SK-N-SH (cell line): ENCODE measurements at regions not wholly inside any gene's neighbourhood (a gene's known extent, or its start where the extent isn't known, plus 50 kb on each side); places are given as distances from the start of the nearest gene placed in this dataset.

Experiments used
- EP300 ChIP-seq, 2 experiments: IDR thresholded peaks; 2 replicates each; pipeline versions ENCODE4 v1.4.0 to v1.6.1; 2012; ENCODE audit warnings: borderline replicate concordance in 1 of 2, low read depth in 1 of 2, low read length in 1 of 2
- FOXJ3 ChIP-seq: sonication (generic); formaldehyde crosslinking; IDR thresholded peaks from 2 replicates; pipeline ENCODE4 v1.5.1; 2020; ENCODE audit warnings: mild to moderate bottlenecking, missing genetic modification reagents
- TEAD4 ChIP-seq: IDR thresholded peaks from 2 replicates; pipeline ENCODE4 v1.4.0; 2012; ENCODE audit warnings: mild to moderate bottlenecking, borderline replicate concordance; ENCODE audit not compliant: insufficient read depth
- TF ChIP-seq, protein P1 (sequence below): fragments of 200-600 bp; sonication (generic); IDR thresholded peaks from 2 replicates; pipeline ENCODE4 v1.6.1; 2017; ENCODE audit warnings: antibody characterized with exemption, mild to moderate bottlenecking, moderate library complexity
- TF ChIP-seq, protein P2 (sequence below): IDR thresholded peaks from 2 replicates; pipeline ENCODE4; 2012

DNA sequence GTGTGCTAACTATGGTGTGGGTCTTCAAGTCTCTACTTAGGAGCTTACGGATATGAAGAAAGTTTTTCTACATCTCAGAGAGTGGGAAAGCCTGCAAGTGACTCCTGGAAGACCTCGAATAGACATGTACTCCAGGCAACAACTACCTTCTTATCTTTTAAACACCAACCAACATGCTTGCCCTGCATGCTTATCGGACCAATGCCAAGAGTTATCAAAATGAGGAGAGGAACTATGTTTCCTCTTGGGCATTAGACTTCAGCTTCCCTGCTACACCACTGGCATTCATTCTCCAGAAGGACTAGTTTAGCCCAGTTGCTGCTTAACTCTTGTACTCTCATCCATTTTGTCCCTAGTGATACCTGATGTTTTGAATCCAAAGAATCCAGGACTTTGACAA, 74.7 kb upstream of the MAN2A1 start:
- TF ChIP-seq, protein P1, sequence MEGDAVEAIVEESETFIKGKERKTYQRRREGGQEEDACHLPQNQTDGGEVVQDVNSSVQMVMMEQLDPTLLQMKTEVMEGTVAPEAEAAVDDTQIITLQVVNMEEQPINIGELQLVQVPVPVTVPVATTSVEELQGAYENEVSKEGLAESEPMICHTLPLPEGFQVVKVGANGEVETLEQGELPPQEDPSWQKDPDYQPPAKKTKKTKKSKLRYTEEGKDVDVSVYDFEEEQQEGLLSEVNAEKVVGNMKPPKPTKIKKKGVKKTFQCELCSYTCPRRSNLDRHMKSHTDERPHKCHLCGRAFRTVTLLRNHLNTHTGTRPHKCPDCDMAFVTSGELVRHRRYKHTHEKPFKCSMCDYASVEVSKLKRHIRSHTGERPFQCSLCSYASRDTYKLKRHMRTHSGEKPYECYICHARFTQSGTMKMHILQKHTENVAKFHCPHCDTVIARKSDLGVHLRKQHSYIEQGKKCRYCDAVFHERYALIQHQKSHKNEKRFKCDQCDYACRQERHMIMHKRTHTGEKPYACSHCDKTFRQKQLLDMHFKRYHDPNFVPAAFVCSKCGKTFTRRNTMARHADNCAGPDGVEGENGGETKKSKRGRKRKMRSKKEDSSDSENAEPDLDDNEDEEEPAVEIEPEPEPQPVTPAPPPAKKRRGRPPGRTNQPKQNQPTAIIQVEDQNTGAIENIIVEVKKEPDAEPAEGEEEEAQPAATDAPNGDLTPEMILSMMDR, result no peak
- TF ChIP-seq, protein P2, sequence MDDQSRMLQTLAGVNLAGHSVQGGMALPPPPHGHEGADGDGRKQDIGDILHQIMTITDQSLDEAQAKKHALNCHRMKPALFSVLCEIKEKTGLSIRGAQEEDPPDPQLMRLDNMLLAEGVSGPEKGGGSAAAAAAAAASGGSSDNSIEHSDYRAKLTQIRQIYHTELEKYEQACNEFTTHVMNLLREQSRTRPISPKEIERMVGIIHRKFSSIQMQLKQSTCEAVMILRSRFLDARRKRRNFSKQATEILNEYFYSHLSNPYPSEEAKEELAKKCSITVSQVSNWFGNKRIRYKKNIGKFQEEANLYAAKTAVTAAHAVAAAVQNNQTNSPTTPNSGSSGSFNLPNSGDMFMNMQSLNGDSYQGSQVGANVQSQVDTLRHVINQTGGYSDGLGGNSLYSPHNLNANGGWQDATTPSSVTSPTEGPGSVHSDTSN, result no peak
- TF ChIP-seq TEAD4 (no peak), EP300 (IDR thresholded peaks at IDR 0.05; ENCODE audit: borderline replicate concordance in 1 of 2, low read depth in 1 of 2, low read length in 1 of 2) (no peak), FOXJ3 (CRISPR knock-in tag) (no peak)
